Lower leg skin (tissue), 4 donors: ENCODE measurements at regions not wholly inside any gene's neighbourhood (a gene's known extent, or its start where the extent isn't known, plus 50 kb on each side); places are given as distances from the start of the nearest gene placed in this dataset.

Experiments
- DNase-seq, 2 donors: peaks; one replicate each; pipeline ENCODE4 v3.0.0-alpha.2; 2019; ENCODE audit warnings: low spot score in 2 of 2
- H3K4me3 ChIP-seq: fragments of 200-600 bp; sonication (generic); 2 replicates; pipeline ENCODE4 v1.5.1; 2017; ENCODE audit warnings: mild to moderate bottlenecking, low read depth; ENCODE audit not compliant: poor library complexity, severe bottlenecking
- POLR2A ChIP-seq, 2 donors: fragments of 450-650 bp; IDR thresholded peaks; one replicate each; pipeline ENCODE4 v1.6.1; 2016 to 2017; ENCODE audit warnings: antibody characterized with exemption in 2 of 2, mild to moderate bottlenecking in 1 of 2, moderate library complexity in 1 of 2
- WGBS, 2 donors: methylation state at CpG; one replicate each; pipeline ENCODE4 v1.1.5; 2018; 5-methylcytosine and 5-hydroxymethylcytosine counted together
- intact Hi-C: fragments of 100-400 bp; cut with DNase I; formaldehyde crosslinking; loops from one replicate; pipeline ENCODE4 v1.15.0; 2023; ENCODE audit warnings: low total_unique reads
- TF ChIP-seq, protein P1 (sequence below), 3 donors: fragments of 450-650 bp; IDR thresholded peaks; one replicate each; pipeline ENCODE4 v1.5.1; 2016; ENCODE audit warnings: antibody characterized with exemption in 3 of 3, mild to moderate bottlenecking in 3 of 3, moderate library complexity in 2 of 3

DNA sequence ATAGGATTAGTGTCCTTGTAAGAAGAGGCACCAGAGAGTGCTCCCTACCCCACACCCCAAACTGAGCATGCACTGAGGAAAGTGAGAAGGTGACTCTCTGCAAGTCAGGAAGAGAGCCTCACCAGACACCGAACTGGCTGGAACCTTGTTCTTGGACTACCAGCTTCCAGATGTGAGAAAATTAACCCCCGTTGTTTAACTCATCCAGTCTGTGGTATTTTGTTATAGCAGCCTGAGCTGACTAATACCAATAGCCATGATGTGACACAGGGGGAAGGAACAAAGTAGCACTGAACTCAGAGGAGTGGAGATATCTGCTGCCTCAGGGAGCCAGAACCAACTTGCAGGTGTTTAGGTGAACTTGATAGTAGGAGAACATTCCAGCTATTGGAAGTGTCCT, 415.2 kb upstream of the ZMIZ1 start:
- DNase-seq = no peak
- no peak overlapping the region for H3K4me3 ChIP-seq
- intact Hi-C loops = no loop called here
- TF ChIP-seq, protein P1, sequence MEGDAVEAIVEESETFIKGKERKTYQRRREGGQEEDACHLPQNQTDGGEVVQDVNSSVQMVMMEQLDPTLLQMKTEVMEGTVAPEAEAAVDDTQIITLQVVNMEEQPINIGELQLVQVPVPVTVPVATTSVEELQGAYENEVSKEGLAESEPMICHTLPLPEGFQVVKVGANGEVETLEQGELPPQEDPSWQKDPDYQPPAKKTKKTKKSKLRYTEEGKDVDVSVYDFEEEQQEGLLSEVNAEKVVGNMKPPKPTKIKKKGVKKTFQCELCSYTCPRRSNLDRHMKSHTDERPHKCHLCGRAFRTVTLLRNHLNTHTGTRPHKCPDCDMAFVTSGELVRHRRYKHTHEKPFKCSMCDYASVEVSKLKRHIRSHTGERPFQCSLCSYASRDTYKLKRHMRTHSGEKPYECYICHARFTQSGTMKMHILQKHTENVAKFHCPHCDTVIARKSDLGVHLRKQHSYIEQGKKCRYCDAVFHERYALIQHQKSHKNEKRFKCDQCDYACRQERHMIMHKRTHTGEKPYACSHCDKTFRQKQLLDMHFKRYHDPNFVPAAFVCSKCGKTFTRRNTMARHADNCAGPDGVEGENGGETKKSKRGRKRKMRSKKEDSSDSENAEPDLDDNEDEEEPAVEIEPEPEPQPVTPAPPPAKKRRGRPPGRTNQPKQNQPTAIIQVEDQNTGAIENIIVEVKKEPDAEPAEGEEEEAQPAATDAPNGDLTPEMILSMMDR (IDR thresholded peaks at IDR 0.05) = no peak
- TF ChIP-seq POLR2A (IDR thresholded peaks at IDR 0.05) = no peak
- 83 to 95% methylated on average over 2 of the region's 2 CpGs for WGBS, 2 donors

DNA sequence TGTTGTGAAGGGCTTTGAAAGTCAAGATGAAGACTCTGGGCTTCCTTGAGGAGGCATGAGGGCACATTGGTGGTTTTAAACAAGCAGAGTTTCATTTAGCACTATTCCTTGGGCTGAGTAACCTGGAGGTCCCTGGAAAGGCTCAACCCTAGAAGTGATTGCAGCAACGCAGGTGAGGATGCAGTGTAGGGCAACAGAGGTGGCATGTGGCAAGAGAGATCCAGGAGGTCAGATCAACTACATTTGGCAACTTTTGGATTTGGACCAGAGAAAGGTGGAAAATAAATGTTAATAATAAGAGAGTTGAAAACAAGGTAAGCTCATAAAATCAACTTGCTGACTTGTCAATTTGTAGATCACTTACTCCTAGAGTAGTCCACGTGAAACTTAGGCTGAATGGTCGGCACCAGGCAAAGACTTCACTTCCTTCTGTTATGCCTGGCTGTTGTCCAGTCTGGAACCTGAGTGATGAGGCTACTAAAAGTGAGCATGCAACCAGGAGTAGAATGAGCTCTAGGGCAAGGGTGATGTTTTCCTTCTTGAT, 414.6 kb upstream of the ZMIZ1 start:
- WGBS, 2 donors = 67 to 80% methylated on average over 3 of the region's 3 CpGs
- intact Hi-C loops = no loop called here
- H3K4me3 ChIP-seq = no peak overlapping the region
- TF ChIP-seq POLR2A (IDR thresholded peaks at IDR 0.05) = no peak
- TF ChIP-seq, protein P1 (IDR thresholded peaks at IDR 0.05) = no peak
- DNase-seq = no peak

DNA sequence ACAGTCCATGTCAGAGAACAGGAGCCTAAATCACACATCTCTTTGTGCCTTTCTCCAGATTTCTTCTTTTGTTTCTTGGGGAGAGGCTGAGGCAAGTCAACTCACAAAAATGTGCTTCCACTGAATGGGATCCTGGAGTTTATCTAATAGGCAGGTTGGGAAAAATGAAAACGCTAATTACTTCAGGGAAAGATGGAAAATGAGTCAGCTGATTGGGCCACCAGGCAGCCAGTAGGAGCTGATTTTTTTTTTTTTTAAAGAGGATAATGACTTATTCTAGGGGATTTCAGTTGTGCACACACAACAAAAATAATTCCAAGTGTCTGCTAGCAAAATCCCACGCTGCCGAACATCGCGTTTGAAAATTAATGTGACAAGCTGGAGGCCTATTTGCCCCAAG, 412.8 kb upstream of the ZMIZ1 start:
- 88 to 94% methylated on average over 5 of the region's 5 CpGs for WGBS, 2 donors
- intact Hi-C loops = no loop called here
- no peak overlapping the region for H3K4me3 ChIP-seq
- TF ChIP-seq POLR2A (IDR thresholded peaks at IDR 0.05) = no peak
- TF ChIP-seq, protein P1 (IDR thresholded peaks at IDR 0.05) = no peak
- DNase-seq = no peak

DNA sequence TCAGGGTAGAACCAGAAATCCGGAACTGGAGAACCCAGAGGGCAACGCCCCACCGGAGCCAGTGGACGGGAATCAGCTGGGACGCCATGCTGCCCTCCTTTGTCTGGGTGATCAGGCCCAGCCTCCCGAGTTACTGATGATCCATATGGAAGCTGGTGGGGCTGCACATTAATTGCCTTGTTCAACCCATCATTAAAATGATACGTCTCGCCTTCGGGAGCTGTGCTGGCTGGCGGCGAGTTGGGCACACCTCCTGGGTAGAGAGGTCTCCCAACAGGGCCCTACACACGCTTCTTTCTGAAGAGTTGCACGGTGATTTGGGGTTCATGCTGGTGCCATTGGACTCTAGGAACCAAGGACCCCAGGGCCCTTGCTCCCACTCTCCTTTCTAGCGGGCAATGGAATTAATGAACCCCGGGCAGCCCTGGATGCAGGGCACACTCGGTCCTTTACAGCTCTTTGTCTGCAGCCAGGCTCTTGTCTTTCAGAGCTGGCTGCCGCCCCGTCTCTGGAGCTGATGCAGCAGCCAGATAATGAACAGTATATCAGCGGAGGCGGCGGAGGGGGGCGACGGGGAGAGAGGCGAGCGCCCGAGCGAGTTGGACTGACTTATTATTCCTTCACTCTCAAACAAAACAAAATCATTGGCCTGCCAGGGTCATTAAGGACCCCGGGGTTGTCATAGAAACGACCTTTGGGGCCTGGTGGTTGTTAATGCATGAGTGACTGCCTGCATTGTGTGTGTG, 412.2 kb upstream of the ZMIZ1 start:
- 71 to 78% methylated on average over 29 of the region's 29 CpGs for WGBS, 2 donors
- intact Hi-C loops = no loop called here
- peak in 1 of 2 donors; percentile 85 for DNase-seq
- TF ChIP-seq, protein P1 (IDR thresholded peaks at IDR 0.05) = no peak
- TF ChIP-seq POLR2A (IDR thresholded peaks at IDR 0.05) = no peak
- no peak overlapping the region for H3K4me3 ChIP-seq

DNA sequence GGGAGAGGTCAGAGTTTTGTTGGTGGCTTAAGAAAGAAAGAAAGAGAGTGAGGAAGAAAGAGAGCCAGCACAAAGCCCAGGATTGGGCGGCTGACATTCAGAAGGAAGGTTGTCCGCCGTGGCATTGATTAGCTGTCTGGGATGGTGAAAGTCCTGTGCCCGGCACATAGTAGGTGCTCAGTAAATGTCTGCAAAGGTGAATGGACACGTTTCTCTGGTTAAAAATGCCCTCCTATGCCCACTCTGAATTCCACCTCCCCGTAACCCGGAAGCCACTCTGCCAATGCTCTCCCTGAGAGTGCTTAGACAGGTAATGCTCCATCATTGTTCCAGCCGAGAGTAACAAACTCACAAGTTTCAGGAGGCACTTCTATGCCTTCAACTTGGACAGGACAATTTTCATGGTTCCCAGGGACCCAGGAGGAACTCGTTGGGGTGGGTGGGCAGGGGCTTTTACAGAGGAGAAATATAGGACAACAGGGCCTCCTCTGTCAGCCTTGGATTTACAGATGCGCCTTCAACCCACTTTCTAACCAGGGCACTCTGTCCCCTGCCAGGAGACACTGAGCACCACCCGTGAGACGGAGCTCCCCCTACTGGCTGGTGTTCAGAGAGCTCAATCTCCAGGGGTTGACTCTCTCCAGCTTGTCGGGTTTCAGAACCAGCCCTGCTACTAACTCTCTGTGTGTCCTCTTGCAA, 411.5 kb upstream of the ZMIZ1 start:
- intact Hi-C loops = no loop called here
- no peak for TF ChIP-seq POLR2A (IDR thresholded peaks at IDR 0.05)
- TF ChIP-seq, protein P1 (IDR thresholded peaks at IDR 0.05) = no peak
- 63 to 66% methylated on average over 13 of the region's 13 CpGs for WGBS, 2 donors
- peak; percentile 60 to 94 for DNase-seq
- no peak overlapping the region for H3K4me3 ChIP-seq
